ENCODE measurements at regions not wholly inside any gene's neighbourhood (a gene's known extent, or its start where the extent isn't known, plus 50 kb on each side); places are given as distances from the start of the nearest gene placed in this dataset.

DNA sequence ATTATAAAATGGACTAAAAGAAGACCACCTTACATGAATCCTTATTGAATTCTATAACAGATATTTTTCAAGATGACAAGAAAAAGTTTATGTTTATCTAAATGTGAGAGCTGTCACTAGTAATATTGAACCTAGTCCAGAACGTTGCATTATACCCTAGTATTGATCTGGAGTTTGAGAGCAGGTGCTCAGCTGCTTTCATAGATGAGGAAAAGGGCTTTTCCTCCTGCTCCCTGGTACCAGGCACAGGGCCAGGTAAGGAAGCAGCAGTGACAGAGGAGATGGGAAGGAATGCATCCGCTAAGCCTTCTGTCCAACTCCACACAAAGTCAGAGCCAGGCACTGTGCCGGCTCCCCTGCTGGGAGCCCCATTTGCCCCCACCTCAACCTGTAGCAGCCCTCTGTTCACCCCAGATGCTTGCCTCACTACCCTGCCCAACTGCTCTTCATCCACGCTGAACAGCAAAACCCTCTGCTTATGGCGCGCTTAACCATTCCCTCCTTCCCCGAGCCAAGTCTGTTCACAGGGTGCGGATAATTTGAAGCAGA lies 393.1 kb downstream of the FRK start:
- peaks cover 5% of the 10 kb centered on the region for H3K4me1 Mint-ChIP-seq (ENCODE audit: low read depth, unreplicated experiment)
- H3K27ac Mint-ChIP-seq (ENCODE audit: unreplicated experiment), result no peak overlapping the region

GRCh38 chr6:115666997-115667396 lies 393.7 kb downstream of the FRK start:
- no peak overlapping the region for H3K4me3 Mint-ChIP-seq (ENCODE audit: unreplicated experiment)
- H3K36me3 Mint-ChIP-seq (ENCODE audit: unreplicated experiment), result no peaks in the 10 kb centered on the region
- no peaks in the 10 kb centered on the region for H3K27me3 Mint-ChIP-seq (ENCODE audit: unreplicated experiment)
- no peak overlapping the region for H3K27ac Mint-ChIP-seq (ENCODE audit: unreplicated experiment)
- TF ChIP-seq CTCF (IDR thresholded peaks at IDR 0.05; ENCODE audit: partially characterized antibody, unreplicated experiment), result no peak
- no peak for DNase-seq
- peaks cover 5% of the 10 kb centered on the region for H3K4me1 Mint-ChIP-seq (ENCODE audit: low read depth, unreplicated experiment)
- H3K9me3 Mint-ChIP-seq (ENCODE audit: unreplicated experiment), result no peaks in the 10 kb centered on the region

More for the DNA sequence above, 393.1 kb downstream of the FRK start:
- Mint-ChIP-seq H3K4me3 (ENCODE audit: unreplicated experiment) (no peak overlapping the region), H3K36me3 (ENCODE audit: unreplicated experiment) (no peaks in the 10 kb centered on the region), H3K9me3 (ENCODE audit: unreplicated experiment) (no peaks in the 10 kb centered on the region), H3K27me3 (ENCODE audit: unreplicated experiment) (no peaks in the 10 kb centered on the region)
- TF ChIP-seq CTCF (IDR thresholded peaks at IDR 0.05; ENCODE audit: partially characterized antibody, unreplicated experiment), result no peak
- no peak for DNase-seq

DNA sequence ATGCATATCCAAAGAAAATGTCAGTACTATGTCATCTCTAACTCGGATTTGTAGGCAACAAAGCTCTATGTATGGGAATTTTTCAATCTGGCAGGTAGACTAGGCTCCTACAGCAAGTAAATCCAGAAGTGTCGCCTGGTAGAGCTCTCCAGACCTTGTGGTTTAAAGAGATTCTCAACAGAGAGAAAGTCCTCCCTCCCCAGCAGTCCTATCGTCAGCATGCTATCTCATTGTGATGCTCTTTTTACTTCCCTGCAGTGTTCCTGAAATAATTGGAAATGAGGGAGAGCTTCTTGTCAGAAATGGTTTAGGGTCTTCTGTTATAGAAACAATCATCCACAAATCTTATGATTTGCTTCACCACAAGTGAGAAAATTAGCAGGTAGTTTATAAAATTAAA lies 395.4 kb downstream of the FRK start:
- Mint-ChIP-seq H3K27ac (ENCODE audit: unreplicated experiment) (no peak overlapping the region), H3K9me3 (ENCODE audit: unreplicated experiment) (no peaks in the 10 kb centered on the region), H3K4me1 (ENCODE audit: low read depth, unreplicated experiment) (peaks cover 5% of the 10 kb centered on the region), H3K4me3 (ENCODE audit: unreplicated experiment) (no peak overlapping the region), H3K36me3 (ENCODE audit: unreplicated experiment) (no peaks in the 10 kb centered on the region), H3K27me3 (ENCODE audit: unreplicated experiment) (no peaks in the 10 kb centered on the region)
- DNase-seq, result no peak
- TF ChIP-seq CTCF (IDR thresholded peaks at IDR 0.05; ENCODE audit: partially characterized antibody, unreplicated experiment), result no peak

GRCh38 chr6:115663681-115664080 lies 397.0 kb downstream of the FRK start:
- Mint-ChIP-seq H3K9me3 (ENCODE audit: unreplicated experiment) (no peaks in the 10 kb centered on the region), H3K4me1 (ENCODE audit: low read depth, unreplicated experiment) (peaks cover 5% of the 10 kb centered on the region), H3K27me3 (ENCODE audit: unreplicated experiment) (no peaks in the 10 kb centered on the region), H3K36me3 (ENCODE audit: unreplicated experiment) (no peaks in the 10 kb centered on the region), H3K4me3 (ENCODE audit: unreplicated experiment) (no peak overlapping the region), H3K27ac (ENCODE audit: unreplicated experiment) (no peak overlapping the region)
- DNase-seq, result no peak
- no peak for TF ChIP-seq CTCF (IDR thresholded peaks at IDR 0.05; ENCODE audit: partially characterized antibody, unreplicated experiment)

- DNase-seq, result no peak
- Mint-ChIP-seq H3K4me3 (ENCODE audit: unreplicated experiment) (no peak overlapping the region), H3K36me3 (ENCODE audit: unreplicated experiment) (no peaks in the 10 kb centered on the region), H3K27me3 (ENCODE audit: unreplicated experiment) (peaks cover 3% of the 10 kb centered on the region), H3K27ac (ENCODE audit: unreplicated experiment) (no peak overlapping the region), H3K9me3 (ENCODE audit: unreplicated experiment) (no peaks in the 10 kb centered on the region), H3K4me1 (ENCODE audit: low read depth, unreplicated experiment) (no peaks in the 10 kb centered on the region)
- TF ChIP-seq CTCF (IDR thresholded peaks at IDR 0.05; ENCODE audit: partially characterized antibody, unreplicated experiment), result no peak
Measured at GRCh38 chr6:115643762-115644161, 416.9 kb downstream of the FRK start.
